ENCODE measurements at regions not wholly inside any gene's neighbourhood (a gene's known extent, or its start where the extent isn't known, plus 50 kb on each side); places are given as distances from the start of the nearest gene placed in this dataset.
"Not testable (repeated sequence)": the region's sequence is repeated elsewhere in the genome, so short reads cannot be mapped to it uniquely, and the experiment has no call there.

- H3K4me3 ChIP-seq: no peak overlapping the region
- H3K27ac ChIP-seq: peak overlapping the region in 1 of 4 donors; percentile 38
- no peaks in the 10 kb centered on the region for H3K27me3 ChIP-seq
- TF ChIP-seq CTCF (IDR thresholded peaks at IDR 0.05): peak in 4 of 6 experiments; percentile 9 to 49 (median 28)
- no peak for TF ChIP-seq POLR2A (IDR thresholded peaks at IDR 0.05)
- no peaks in the 10 kb centered on the region for H3K36me3 ChIP-seq
- H3K9me3 ChIP-seq: no peaks in the 10 kb centered on the region
- DNase-seq: no peak
- peaks cover 0 to 9% (median 4%) of the 10 kb centered on the region in 4 donors for H3K4me1 ChIP-seq
Observed at GRCh38 chr20:1734269-1734858, 76.8 kb upstream of the SIRPG start.

- not testable (repeated sequence) for H3K9me3 ChIP-seq, H3K4me1 ChIP-seq, H3K27me3 ChIP-seq, H3K4me3 ChIP-seq, H3K36me3 ChIP-seq
- H3K27ac ChIP-seq: peak overlapping the region; percentile 17 to 74 (median 56)
- DNase-seq: peak in 2 of 3 donors; percentile 79 to 80
Observed at GRCh38 chr20:1731828-1732375, 74.3 kb upstream of the SIRPG start.

GRCh38 chr20:1730981-1731711 is 73.6 kb upstream of the SIRPG start:
- H3K27ac ChIP-seq: peak overlapping the region; percentile 17 to 74 (median 56)
- not testable (repeated sequence) for H3K4me3 ChIP-seq, H3K27me3 ChIP-seq, H3K4me1 ChIP-seq, H3K9me3 ChIP-seq, H3K36me3 ChIP-seq
- DNase-seq: peak in 2 of 3 donors; percentile 55 to 57

GRCh38 chr20:1727303-1727702 is 69.7 kb upstream of the SIRPG start:
- DNase-seq, H3K27me3 ChIP-seq, H3K4me1 ChIP-seq, H3K27ac ChIP-seq, H3K4me3 ChIP-seq, H3K9me3 ChIP-seq, H3K36me3 ChIP-seq: not testable (repeated sequence)

GRCh38 chr20:1724901-1725300 is 67.3 kb upstream of the SIRPG start:
- no peak overlapping the region for H3K4me3 ChIP-seq
- no peak for DNase-seq
- no peak overlapping the region for H3K27ac ChIP-seq
- TF ChIP-seq POLR2A (IDR thresholded peaks at IDR 0.05) (no peak), CTCF (IDR thresholded peaks at IDR 0.05) (no peak)
- no peaks in the 10 kb centered on the region for H3K27me3 ChIP-seq
- no peaks in the 10 kb centered on the region for H3K9me3 ChIP-seq
- H3K36me3 ChIP-seq: no peaks in the 10 kb centered on the region
- no peaks in the 10 kb centered on the region for H3K4me1 ChIP-seq

- TF ChIP-seq CTCF (IDR thresholded peaks at IDR 0.05) (no peak), POLR2A (IDR thresholded peaks at IDR 0.05) (no peak)
- Histone ChIP-seq H3K4me3 (no peak overlapping the region), H3K9me3 (no peaks in the 10 kb centered on the region), H3K4me1 (no peaks in the 10 kb centered on the region), H3K27ac (peak overlapping the region in 1 of 4 donors; percentile 68), H3K27me3 (no peaks in the 10 kb centered on the region), H3K36me3 (no peaks in the 10 kb centered on the region)
- DNase-seq: no peak
Observed at GRCh38 chr20:1722513-1723050, 65.0 kb upstream of the SIRPG start.

Data from Peyer's patch (tissue), 4 donors.